ENCODE measurements at regions not wholly inside any gene's neighbourhood (a gene's known extent, or its start where the extent isn't known, plus 50 kb on each side); places are given as distances from the start of the nearest gene placed in this dataset.

- DNase-seq = no peak
Measured at GRCh38 chr15:29913528-29914135, 91.4 kb upstream of the TJP1 start.

GRCh38 chr15:29911705-29912104, 89.4 kb upstream of the TJP1 start:
- DNase-seq = no peak

- DNase-seq = no peak
Measured at GRCh38 chr15:29910068-29910467, 87.8 kb upstream of the TJP1 start.

- no peak for DNase-seq
Measured at GRCh38 chr15:29904757-29905417, 82.6 kb upstream of the TJP1 start.

GRCh38 chr15:29903785-29904464, 81.7 kb upstream of the TJP1 start:
- no peak for DNase-seq

- DNase-seq = no peak
Measured at GRCh38 chr15:29903028-29903427, 80.8 kb upstream of the TJP1 start.

GRCh38 chr15:29900237-29901189, 78.2 kb upstream of the TJP1 start:
- no peak for DNase-seq

GRCh38 chr15:29896062-29896461, 73.8 kb upstream of the TJP1 start:
- DNase-seq = no peak

GRCh38 chr15:29891096-29891457, 68.8 kb upstream of the TJP1 start:
- no peak for DNase-seq

GRCh38 chr15:29890336-29891095, 68.2 kb upstream of the TJP1 start:
- DNase-seq = no peak

- DNase-seq = no peak
Measured at GRCh38 chr15:29889542-29890329, 67.5 kb upstream of the TJP1 start.

GRCh38 chr15:29888646-29889045, 66.4 kb upstream of the TJP1 start:
- DNase-seq = no peak

GRCh38 chr15:29887721-29888120, 65.5 kb upstream of the TJP1 start:
- DNase-seq = no peak

- DNase-seq = no peak
Measured at GRCh38 chr15:29885183-29885582, 62.9 kb upstream of the TJP1 start.

GRCh38 chr15:29883126-29883525, 60.9 kb upstream of the TJP1 start:
- no peak for DNase-seq

- DNase-seq = no peak
Measured at GRCh38 chr15:29880886-29881285, 58.6 kb upstream of the TJP1 start.

GRCh38 chr15:29880341-29880740, 58.1 kb upstream of the TJP1 start:
- no peak for DNase-seq

GRCh38 chr15:29874977-29875376, 52.7 kb upstream of the TJP1 start:
- DNase-seq = no peak

GRCh38 chr15:29873947-29874411, 51.7 kb upstream of the TJP1 start:
- DNase-seq = no peak

- no peak for DNase-seq
Measured at GRCh38 chr15:29873264-29873663, 51.0 kb upstream of the TJP1 start.

GRCh38 chr15:29872716-29873115, 50.4 kb upstream of the TJP1 start:
- no peak for DNase-seq
